Lung (tissue), 11 donors: ENCODE measurements at regions not wholly inside any gene's neighbourhood (a gene's known extent, or its start where the extent isn't known, plus 50 kb on each side); places are given as distances from the start of the nearest gene placed in this dataset.

Experiments used
- ATAC-seq: fragments of 200-7000 bp; cut with Tn5 transposase; one replicate; pipeline ENCODE4 v1.9.1; 2020; ENCODE audit warnings: moderate number of reproducible peaks; ENCODE audit not compliant: insufficient read depth, low FRiP score
- DNase-seq, 3 donors: peaks; one replicate each; pipeline ENCODE4 v3.0.0-alpha.2; 2013 to 2017
- H3K27ac ChIP-seq, 2 donors: one replicate each; pipeline ENCODE4 v1.5.1; 2013; ENCODE audit warnings: mild to moderate bottlenecking in 2 of 2, moderate library complexity in 2 of 2, control low read depth in 1 of 2, inconsistent platforms in 1 of 2, low read depth in 1 of 2, low read length in 1 of 2
- H3K27me3 ChIP-seq, 3 donors: one replicate each; pipeline ENCODE4 v1.5.1; 2013; ENCODE audit warnings: low read length in 2 of 3; ENCODE audit not compliant: control insufficient read depth in 3 of 3, insufficient read depth in 3 of 3
- H3K36me3 ChIP-seq, 4 donors: one replicate each; pipeline ENCODE4 v1.5.1; 2013; ENCODE audit warnings: low read length in 4 of 4, mild to moderate bottlenecking in 1 of 4, moderate library complexity in 1 of 4; ENCODE audit not compliant: control insufficient read depth in 4 of 4, insufficient read depth in 4 of 4
- H3K4me1 ChIP-seq, 5 donors: one replicate each; pipeline ENCODE4 v1.5.1; 2013; ENCODE audit warnings: low read length in 5 of 5, mild to moderate bottlenecking in 2 of 5, moderate library complexity in 1 of 5; ENCODE audit not compliant: control insufficient read depth in 5 of 5, insufficient read depth in 5 of 5
- H3K4me3 ChIP-seq: one replicate; pipeline ENCODE4 v1.5.1; 2013; ENCODE audit warnings: mild to moderate bottlenecking, control low read depth, moderate library complexity
- H3K9ac ChIP-seq, 2 donors: one replicate each; pipeline ENCODE4 v1.5.1; 2013; ENCODE audit warnings: low read length in 2 of 2, control low read depth in 1 of 2; ENCODE audit not compliant: insufficient read depth in 1 of 2
- H3K9me3 ChIP-seq, 4 donors: one replicate each; pipeline ENCODE4 v1.5.1; 2013; ENCODE audit warnings: low read length in 3 of 4, mild to moderate bottlenecking in 1 of 4, moderate library complexity in 1 of 4; ENCODE audit not compliant: control insufficient read depth in 4 of 4, insufficient read depth in 3 of 4
- CTCF ChIP-seq: IDR thresholded peaks from 2 replicates; pipeline ENCODE4 v1.5.1; 2012; ENCODE audit warnings: mild to moderate bottlenecking; ENCODE audit errors: control extremely low read depth, extremely low read depth
- WGBS, 2 donors: extraction: QIAGEN DNeasy Blood & Tissue Kit; methylation state at CpG; one replicate each; pipeline ENCODE4 v1.1.7; 2013; 5-methylcytosine and 5-hydroxymethylcytosine counted together
- donor health status: control.
- donor health status: control.
- donor health status: Bipolar disorder and iron deficiency.
- donor health status: healthy.
- donor health status: DM: yes; HTN: yes; CAD: no.

- H3K9me3 ChIP-seq: peaks cover 0 to 1% (median 0%) of the 10 kb centered on the region in 4 donors
- 90 to 93% methylated on average over 13 of the region's 13 CpGs for WGBS, 2 donors
- DNase-seq (no peak), ATAC-seq (no peak)
- H3K9ac ChIP-seq: no peak overlapping the region
- H3K27ac ChIP-seq: no peak overlapping the region
- no peak overlapping the region for H3K4me3 ChIP-seq
- H3K36me3 ChIP-seq: no peaks in the 10 kb centered on the region
- TF ChIP-seq CTCF: no peak
- H3K27me3 ChIP-seq: no peaks in the 10 kb centered on the region
- H3K4me1 ChIP-seq: peaks cover 0 to 14% (median 0%) of the 10 kb centered on the region in 5 donors
Measured at GRCh38 chr13:106099765-106100164, 435.7 kb downstream of the EFNB2 start.

GRCh38 chr13:106098778-106099177 lies 436.7 kb downstream of the EFNB2 start:
- H3K27ac ChIP-seq: no peak overlapping the region
- H3K4me1 ChIP-seq: peaks cover 0 to 14% (median 0%) of the 10 kb centered on the region in 5 donors
- TF ChIP-seq CTCF: no peak
- no peak overlapping the region for H3K9ac ChIP-seq
- peaks cover 0 to 1% (median 0%) of the 10 kb centered on the region in 4 donors for H3K9me3 ChIP-seq
- H3K36me3 ChIP-seq: no peaks in the 10 kb centered on the region
- DNase-seq (no peak), ATAC-seq (no peak)
- no peaks in the 10 kb centered on the region for H3K27me3 ChIP-seq
- no peak overlapping the region for H3K4me3 ChIP-seq
- 96 to 98% methylated on average over 3 of the region's 3 CpGs for WGBS, 2 donors

GRCh38 chr13:106096661-106097092 lies 438.8 kb downstream of the EFNB2 start:
- DNase-seq (no peak), ATAC-seq (no peak)
- Histone ChIP-seq H3K4me1 (peaks cover 0 to 12% (median 0%) of the 10 kb centered on the region in 5 donors), H3K4me3 (no peak overlapping the region), H3K27me3 (no peaks in the 10 kb centered on the region), H3K36me3 (no peaks in the 10 kb centered on the region), H3K9ac (no peak overlapping the region), H3K9me3 (no peaks in the 10 kb centered on the region), H3K27ac (no peak overlapping the region)
- no peak for TF ChIP-seq CTCF
- 83 to 87% methylated on average over 4 of the region's 4 CpGs for WGBS, 2 donors

GRCh38 chr13:106095919-106096318 lies 439.5 kb downstream of the EFNB2 start:
- Histone ChIP-seq H3K9ac (no peak overlapping the region), H3K4me1 (peaks cover 0 to 11% (median 0%) of the 10 kb centered on the region in 5 donors), H3K27ac (no peak overlapping the region), H3K4me3 (no peak overlapping the region), H3K27me3 (no peaks in the 10 kb centered on the region), H3K36me3 (no peaks in the 10 kb centered on the region), H3K9me3 (no peaks in the 10 kb centered on the region)
- DNase-seq (no peak), ATAC-seq (no peak)
- 95% methylated on average over 4 of the region's 4 CpGs for WGBS, 2 donors
- no peak for TF ChIP-seq CTCF
